SU-DHL-6 (cell line): ENCODE measurements at regions not wholly inside any gene's neighbourhood (a gene's known extent, or its start where the extent isn't known, plus 50 kb on each side); places are given as distances from the start of the nearest gene placed in this dataset.

Experiments
- EZH2phosphoT487 ChIP-seq: fragments of 200-600 bp; sonication (generic), shearing (Covaris generic); conservative IDR thresholded peaks from 2 replicates; pipeline ENCODE4 v1.6.1; 2018; ENCODE audit warnings: mild to moderate bottlenecking, antibody characterized with exemption, low read length, moderate library complexity, mixed read lengths
- TF ChIP-seq, protein P1 (sequence below): fragments of 200-600 bp; sonication (generic); IDR thresholded peaks from one replicate; pipeline ENCODE4 v1.5.1; 2017; ENCODE audit warnings: antibody characterized with exemption, mild to moderate bottlenecking, low read length, moderate library complexity; ENCODE audit not compliant: insufficient read depth, poor library complexity, severe bottlenecking

DNA sequence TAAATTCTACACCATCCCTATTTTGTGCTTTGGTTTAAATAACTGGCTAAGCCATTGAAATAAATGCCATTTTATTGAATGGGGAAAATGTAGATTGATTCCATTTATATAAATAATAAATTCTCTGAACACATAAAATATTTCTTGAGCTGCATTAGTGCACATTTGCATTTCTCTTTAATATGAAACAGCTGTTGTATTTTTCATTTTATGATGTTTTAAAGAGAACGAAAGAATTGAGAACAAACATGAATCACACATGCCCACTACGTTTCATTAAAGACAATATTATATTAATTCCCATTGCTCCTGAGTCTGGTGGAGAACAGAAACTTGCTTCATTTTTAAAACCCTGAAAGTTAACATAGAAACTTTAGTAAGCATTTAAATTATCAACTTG lies 235.7 kb upstream of the CFAP20DC start:
- TF ChIP-seq, protein P1, sequence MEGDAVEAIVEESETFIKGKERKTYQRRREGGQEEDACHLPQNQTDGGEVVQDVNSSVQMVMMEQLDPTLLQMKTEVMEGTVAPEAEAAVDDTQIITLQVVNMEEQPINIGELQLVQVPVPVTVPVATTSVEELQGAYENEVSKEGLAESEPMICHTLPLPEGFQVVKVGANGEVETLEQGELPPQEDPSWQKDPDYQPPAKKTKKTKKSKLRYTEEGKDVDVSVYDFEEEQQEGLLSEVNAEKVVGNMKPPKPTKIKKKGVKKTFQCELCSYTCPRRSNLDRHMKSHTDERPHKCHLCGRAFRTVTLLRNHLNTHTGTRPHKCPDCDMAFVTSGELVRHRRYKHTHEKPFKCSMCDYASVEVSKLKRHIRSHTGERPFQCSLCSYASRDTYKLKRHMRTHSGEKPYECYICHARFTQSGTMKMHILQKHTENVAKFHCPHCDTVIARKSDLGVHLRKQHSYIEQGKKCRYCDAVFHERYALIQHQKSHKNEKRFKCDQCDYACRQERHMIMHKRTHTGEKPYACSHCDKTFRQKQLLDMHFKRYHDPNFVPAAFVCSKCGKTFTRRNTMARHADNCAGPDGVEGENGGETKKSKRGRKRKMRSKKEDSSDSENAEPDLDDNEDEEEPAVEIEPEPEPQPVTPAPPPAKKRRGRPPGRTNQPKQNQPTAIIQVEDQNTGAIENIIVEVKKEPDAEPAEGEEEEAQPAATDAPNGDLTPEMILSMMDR = no peak
- no peak for TF ChIP-seq EZH2phosphoT487
